ENCODE measurements at regions not wholly inside any gene's neighbourhood (a gene's known extent, or its start where the extent isn't known, plus 50 kb on each side); places are given as distances from the start of the nearest gene placed in this dataset.
A peak's percentile ranks its signal among the peaks of the same experiment; 100 is the strongest.

GRCh38 chr3:174424656-174425055, 434.5 kb upstream of the NAALADL2 start:
- DNase-seq (ENCODE audit: low read depth): no peak
- no peak overlapping the region for H3K4me3 ChIP-seq (ENCODE audit: control insufficient read depth, low read depth, low read length)
- no peak for TF ChIP-seq CTCF (conservative IDR thresholded peaks at IDR 0.05; ENCODE audit: control insufficient read depth, insufficient read depth, low read depth, low read length)

DNA sequence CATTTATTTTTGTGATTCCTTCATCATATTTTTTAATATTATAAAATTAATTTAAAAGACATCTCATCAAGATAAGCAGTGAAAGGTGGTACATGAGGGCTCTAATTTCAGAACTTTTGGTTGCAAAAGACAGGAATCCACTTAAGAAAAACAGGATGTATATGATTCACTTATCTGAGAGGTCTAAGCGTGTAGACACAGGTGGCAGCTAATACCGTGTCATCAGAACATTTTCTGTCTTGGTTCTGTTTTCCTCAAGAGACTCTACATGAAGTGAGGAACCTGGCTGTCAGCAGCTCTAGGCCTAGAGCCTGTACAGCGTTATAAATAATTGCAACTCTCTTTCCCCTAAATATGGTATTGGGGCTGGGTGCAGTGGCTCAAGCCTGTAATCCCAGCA, 433.7 kb upstream of the NAALADL2 start:
- no peak for TF ChIP-seq CTCF (conservative IDR thresholded peaks at IDR 0.05; ENCODE audit: control insufficient read depth, insufficient read depth, low read depth, low read length)
- no peak overlapping the region for H3K4me3 ChIP-seq (ENCODE audit: control insufficient read depth, low read depth, low read length)
- no peak for DNase-seq (ENCODE audit: low read depth)

DNA sequence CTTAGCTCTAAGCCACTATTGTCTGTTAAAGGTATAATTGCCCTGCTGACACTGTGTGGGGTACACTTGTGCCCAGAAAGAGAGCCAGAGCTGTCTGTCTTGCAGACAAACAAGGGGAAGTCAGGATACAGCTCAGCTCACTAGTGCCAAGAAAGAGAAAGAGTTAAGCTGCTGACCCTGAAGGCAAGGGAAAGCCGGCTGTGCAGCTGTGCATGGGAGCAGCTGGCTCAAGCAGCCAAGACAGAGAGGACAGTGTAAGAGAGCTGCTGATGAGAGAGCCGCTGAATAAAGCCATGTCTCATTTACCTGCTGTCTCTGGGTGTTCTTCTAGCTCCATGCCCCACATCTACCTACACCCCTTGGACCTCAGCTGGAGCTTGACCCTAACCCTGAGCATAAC, 428.1 kb upstream of the NAALADL2 start:
- TF ChIP-seq CTCF (conservative IDR thresholded peaks at IDR 0.05; ENCODE audit: control insufficient read depth, insufficient read depth, low read depth, low read length): no peak
- no peak for DNase-seq (ENCODE audit: low read depth)
- H3K4me3 ChIP-seq (ENCODE audit: control insufficient read depth, low read depth, low read length): no peak overlapping the region

DNA sequence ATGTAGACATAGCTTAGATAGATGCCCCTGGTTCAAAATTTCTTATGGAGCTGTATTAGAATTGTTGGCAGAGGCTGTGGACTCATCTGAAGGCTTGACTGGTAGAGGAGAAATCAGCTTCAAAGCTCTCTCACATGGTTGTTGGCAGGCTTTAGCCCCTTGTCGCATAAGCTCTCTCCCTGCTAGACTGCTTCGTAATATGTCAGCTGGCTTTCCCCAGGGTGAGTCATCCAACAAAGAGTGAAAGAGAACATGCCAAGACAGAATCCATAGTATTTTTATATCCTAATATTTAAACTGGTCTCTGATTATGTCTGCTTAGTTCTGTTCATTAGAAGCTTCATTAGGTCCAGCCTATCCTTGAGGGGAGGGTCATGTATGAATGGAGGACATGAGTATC, 427.4 kb upstream of the NAALADL2 start:
- no peak overlapping the region for H3K4me3 ChIP-seq (ENCODE audit: control insufficient read depth, low read depth, low read length)
- no peak for TF ChIP-seq CTCF (conservative IDR thresholded peaks at IDR 0.05; ENCODE audit: control insufficient read depth, insufficient read depth, low read depth, low read length)
- peak; percentile 77 for DNase-seq (ENCODE audit: low read depth)

DNA sequence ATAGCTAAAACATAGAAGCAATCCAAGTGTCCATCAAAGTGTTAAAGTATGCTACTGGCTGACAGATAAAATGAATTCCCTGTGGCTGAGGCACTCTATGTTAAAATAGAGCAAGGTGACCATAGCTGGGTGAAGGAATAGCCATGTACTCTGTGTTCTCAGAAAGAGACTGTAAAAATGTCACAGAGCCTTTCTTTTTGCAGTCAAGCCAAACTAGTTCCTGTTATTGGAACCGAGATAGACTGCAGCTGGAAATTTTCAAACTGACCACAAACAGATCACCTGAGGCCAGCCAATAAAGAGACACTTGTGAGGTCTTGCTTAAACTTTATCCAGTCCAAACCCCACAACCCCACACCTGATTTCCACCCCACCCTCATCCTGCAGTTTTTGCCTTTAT, 422.8 kb upstream of the NAALADL2 start:
- no peak overlapping the region for H3K4me3 ChIP-seq (ENCODE audit: control insufficient read depth, low read depth, low read length)
- DNase-seq (ENCODE audit: low read depth): peak; percentile 6
- no peak for TF ChIP-seq CTCF (conservative IDR thresholded peaks at IDR 0.05; ENCODE audit: control insufficient read depth, insufficient read depth, low read depth, low read length)

GRCh38 chr3:174438501-174439145, 420.5 kb upstream of the NAALADL2 start:
- H3K4me3 ChIP-seq (ENCODE audit: control insufficient read depth, low read depth, low read length): peak overlapping the region; percentile 43
- TF ChIP-seq CTCF (conservative IDR thresholded peaks at IDR 0.05; ENCODE audit: control insufficient read depth, insufficient read depth, low read depth, low read length): no peak
- peak; percentile 17 for DNase-seq (ENCODE audit: low read depth)
